K562 (cell line): ENCODE measurements at regions not wholly inside any gene's neighbourhood (a gene's known extent, or its start where the extent isn't known, plus 50 kb on each side); places are given as distances from the start of the nearest gene placed in this dataset.

Source experiments
- ATAC-seq: fragments of 200-7000 bp; cut with Tn5 transposase; 3 replicates; pipeline ENCODE4 v1.9.1; 2020; ENCODE audit warnings: moderate library complexity
- BruUV-seq: library from RNA; stranded (reverse); fragments of 400-500 nt; replicated peaks from 2 replicates; lab custom pipeline; 2021; lab: Mats Ljungman, UMichigan
- CTCF ChIA-PET: fragments of 300-600 bp; formaldehyde crosslinking; extraction: SDS; loops from one replicate; lab custom pipeline; 2021; ENCODE audit warnings: low intra/inter-chr PET ratio; lab: Yijun Ruan, JAX
- POLR2A ChIA-PET: fragments of 300-600, 350-650 bp; sonication (Branson Sonifier 250); formaldehyde crosslinking; extraction: SDS; loops from one replicate; lab custom pipeline; 2021; ENCODE audit warnings: antibody characterized with exemption, inconsistent platforms; lab: Yijun Ruan, JAX
- DNase-seq, 4 experiments: peaks; one replicate each; pipeline versions ENCODE4 v3.0.0 to v3.0.0-alpha.2; 2011 to 2018; ENCODE audit warnings: low spot score in 3 of 4, mixed read lengths in 3 of 4; ENCODE audit errors: extremely low read depth in 1 of 4
- FAIRE-seq: peaks from 2 replicates; lab custom pipeline; 2011; peaks lifted over from hg19 to GRCh38; lab: Jason Lieb, UNC
- H2AFZ ChIP-seq: 2 replicates; pipeline ENCODE4 v1.6.0; 2011; ENCODE audit warnings: low read depth, low read length, control low read depth, inconsistent platforms
- H3K27ac ChIP-seq: fragments of 200-600 bp; 3 replicates; pipeline ENCODE4 v1.8.0; 2011; ENCODE audit warnings: low read depth, mild to moderate bottlenecking, control low read depth, inconsistent platforms, low read length, moderate library complexity, mixed read lengths; ENCODE audit errors: extremely low read depth
- H3K27me3 ChIP-seq, 2 experiments: fragments of 300-600 bp in 1 of 2; 2 replicates in 1 of 2; 3 replicates in 1 of 2; pipeline versions ENCODE4 v1.6.0 to v1.8.0; 2011; ENCODE audit warnings: inconsistent platforms in 2 of 2, low read length in 2 of 2, mild to moderate bottlenecking in 1 of 2, mixed read lengths in 1 of 2, moderate library complexity in 1 of 2; ENCODE audit not compliant: control insufficient read depth in 2 of 2, insufficient read depth in 2 of 2
- H3K36me3 ChIP-seq: fragments of 300-600 bp; 3 replicates; pipeline ENCODE4 v1.8.0; 2011; ENCODE audit warnings: mild to moderate bottlenecking, low read length, inconsistent platforms; ENCODE audit not compliant: control insufficient read depth, insufficient read depth
- H3K4me1 ChIP-seq, 2 experiments: fragments of 200-600 bp in 1 of 2; replicated peaks in 1 of 2; 2 replicates in 1 of 2; 3 replicates in 1 of 2; pipeline versions ENCODE4 v1.5.1 to v1.8.0; 2011; ENCODE audit warnings: inconsistent platforms in 2 of 2, low read length in 2 of 2, mild to moderate bottlenecking in 1 of 2, mixed read lengths in 1 of 2, moderate library complexity in 1 of 2; ENCODE audit not compliant: control insufficient read depth in 2 of 2, insufficient read depth in 2 of 2
- H3K4me2 ChIP-seq: 2 replicates; pipeline ENCODE4 v1.6.1; 2011; ENCODE audit warnings: low read length, control low read depth, inconsistent platforms, mixed read lengths; ENCODE audit not compliant: insufficient read depth
- H3K4me3 ChIP-seq: fragments of 200-600 bp; sonication (generic), shearing (Covaris generic); 2 replicates; pipeline ENCODE4 v1.5.1; 2016; ENCODE audit warnings: control low read depth, inconsistent platforms
- H3K79me2 ChIP-seq: fragments of 200-600 bp; 3 replicates; pipeline ENCODE4 v1.8.0; 2011; ENCODE audit warnings: low read length, inconsistent platforms; ENCODE audit not compliant: control insufficient read depth, insufficient read depth
- H3K9ac ChIP-seq, 2 experiments: 2 replicates each; pipeline versions ENCODE4 v1.6.0 to v1.6.1; 2011; ENCODE audit warnings: low read depth in 2 of 2, low read length in 2 of 2, control low read depth in 1 of 2, inconsistent platforms in 1 of 2, mild to moderate bottlenecking in 1 of 2, mixed read lengths in 1 of 2; ENCODE audit not compliant: insufficient read depth in 1 of 2
- H3K9me1 ChIP-seq: one replicate; pipeline ENCODE4 v1.6.0; 2011; ENCODE audit warnings: inconsistent platforms, mild to moderate bottlenecking, low read length, moderate library complexity; ENCODE audit not compliant: control insufficient read depth, insufficient read depth
- H3K9me3 ChIP-seq: replicated peaks from 2 replicates; pipeline ENCODE4 v1.5.1; 2011; ENCODE audit warnings: low read depth, low read length, inconsistent platforms; ENCODE audit not compliant: control insufficient read depth, insufficient read depth
- H4K20me1 ChIP-seq: replicated peaks from 2 replicates; pipeline ENCODE4 v1.6.1; 2011; ENCODE audit warnings: low read length, inconsistent platforms, mixed read lengths; ENCODE audit not compliant: control insufficient read depth, insufficient read depth
- CEBPG ChIP-seq, 3 experiments: fragments of 200-800 bp in 1 of 3; sonication (Bioruptor generic) in 1 of 3; sonication (generic) in 1 of 3; formaldehyde crosslinking in 1 of 3; IDR thresholded peaks in 2 of 3; conservative IDR thresholded peaks in 1 of 3; 2 replicates each; pipeline versions ENCODE4 v1.6.1 to v1.8.0; 2016 to 2022; ENCODE audit warnings: missing compliant biosample characterization in 2 of 3, missing genetic modification characterization in 2 of 3, mild to moderate bottlenecking in 1 of 3, missing genetic modification reagents in 1 of 3
- MEF2A ChIP-seq: IDR thresholded peaks from 2 replicates; pipeline ENCODE4 v1.6.1; 2011; ENCODE audit warnings: low read depth, mild to moderate bottlenecking, low read length, moderate library complexity; ENCODE audit not compliant: control insufficient read depth
- SAP30 ChIP-seq: fragments of 200-600 bp; sonication (generic); IDR thresholded peaks from 2 replicates; pipeline ENCODE4 v1.6.1; 2012; ENCODE audit warnings: borderline replicate concordance, low read depth, mild to moderate bottlenecking, moderate library complexity, low read length, control low read depth, inconsistent platforms; ENCODE audit not compliant: insufficient read depth, poor library complexity, severe bottlenecking
- XRCC4 ChIP-seq: IDR thresholded peaks from one replicate; pipeline ENCODE4 v1.6.1; 2011; ENCODE audit not compliant: insufficient read depth, insufficient read length; ENCODE audit errors: extremely low read depth
- ZC3H8 ChIP-seq: fragments of 450-650 bp; IDR thresholded peaks from 2 replicates; pipeline ENCODE4 v1.6.1; 2017
- WGBS: fragments of 100-300 bp; shearing (Covaris generic); methylation state at CpG from one replicate; pipeline ENCODE4 v1.1.6; 2016; ENCODE audit warnings: low coverage, mixed read lengths; ENCODE audit not compliant: insufficient coverage; ENCODE audit errors: missing lambda C conversion rate; 5-methylcytosine and 5-hydroxymethylcytosine counted together
- in situ Hi-C: fragments of 300-500 bp; cut with MboI; formaldehyde crosslinking; loops from 4 replicates; pipeline ENCODE4 v1.15.0; 2018; ENCODE audit warnings: inconsistent platforms, mixed read lengths
- intact Hi-C: fragments of 100-400 bp; cut with micrococcal nuclease; formaldehyde crosslinking; loops from 2 replicates; pipeline ENCODE4 v1.14.2; 2022
- TF ChIP-seq, protein P1 (sequence below): fragments of 450-650 bp; IDR thresholded peaks from 2 replicates; pipeline ENCODE4 v1.6.1; 2016; ENCODE audit warnings: mild to moderate bottlenecking, moderate library complexity

DNA sequence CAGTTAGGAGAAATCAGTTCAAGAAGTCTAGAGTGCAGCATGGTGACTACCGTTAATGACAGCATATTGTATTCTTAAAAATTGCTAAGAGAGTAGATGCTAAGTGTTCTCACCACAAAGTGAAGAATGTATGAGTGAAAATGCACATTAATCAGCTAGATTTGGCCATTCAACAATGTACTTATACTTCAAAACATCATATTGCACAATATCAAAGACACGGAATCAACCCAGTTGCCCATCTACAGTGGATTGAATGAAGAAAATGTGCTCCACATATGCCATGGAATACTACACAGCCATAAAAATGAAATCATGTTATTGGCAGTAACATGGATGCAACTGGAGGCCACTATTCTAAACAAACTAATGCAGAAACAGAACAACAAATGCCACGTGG, 119.9 kb upstream of the NDN start:
- DNase-seq (no peak), FAIRE-seq (no peak), ATAC-seq (no peak)
- Histone ChIP-seq H3K27me3 (no peaks in the 10 kb centered on the region), H4K20me1 (no peaks in the 10 kb centered on the region), H3K9me1 (no peaks in the 10 kb centered on the region), H3K4me1 (no peaks in the 10 kb centered on the region), H3K36me3 (no peaks in the 10 kb centered on the region), H3K4me2 (no peak overlapping the region), H3K4me3 (no peak overlapping the region), H2AFZ (no peak overlapping the region), H3K9me3 (no peaks in the 10 kb centered on the region), H3K79me2 (no peaks in the 10 kb centered on the region), H3K9ac (no peak overlapping the region), H3K27ac (no peak overlapping the region)
- in situ Hi-C loops (no loop called here), intact Hi-C loops (no loop called here)
- CTCF ChIA-PET: no interaction called here
- TF ChIP-seq, protein P1, sequence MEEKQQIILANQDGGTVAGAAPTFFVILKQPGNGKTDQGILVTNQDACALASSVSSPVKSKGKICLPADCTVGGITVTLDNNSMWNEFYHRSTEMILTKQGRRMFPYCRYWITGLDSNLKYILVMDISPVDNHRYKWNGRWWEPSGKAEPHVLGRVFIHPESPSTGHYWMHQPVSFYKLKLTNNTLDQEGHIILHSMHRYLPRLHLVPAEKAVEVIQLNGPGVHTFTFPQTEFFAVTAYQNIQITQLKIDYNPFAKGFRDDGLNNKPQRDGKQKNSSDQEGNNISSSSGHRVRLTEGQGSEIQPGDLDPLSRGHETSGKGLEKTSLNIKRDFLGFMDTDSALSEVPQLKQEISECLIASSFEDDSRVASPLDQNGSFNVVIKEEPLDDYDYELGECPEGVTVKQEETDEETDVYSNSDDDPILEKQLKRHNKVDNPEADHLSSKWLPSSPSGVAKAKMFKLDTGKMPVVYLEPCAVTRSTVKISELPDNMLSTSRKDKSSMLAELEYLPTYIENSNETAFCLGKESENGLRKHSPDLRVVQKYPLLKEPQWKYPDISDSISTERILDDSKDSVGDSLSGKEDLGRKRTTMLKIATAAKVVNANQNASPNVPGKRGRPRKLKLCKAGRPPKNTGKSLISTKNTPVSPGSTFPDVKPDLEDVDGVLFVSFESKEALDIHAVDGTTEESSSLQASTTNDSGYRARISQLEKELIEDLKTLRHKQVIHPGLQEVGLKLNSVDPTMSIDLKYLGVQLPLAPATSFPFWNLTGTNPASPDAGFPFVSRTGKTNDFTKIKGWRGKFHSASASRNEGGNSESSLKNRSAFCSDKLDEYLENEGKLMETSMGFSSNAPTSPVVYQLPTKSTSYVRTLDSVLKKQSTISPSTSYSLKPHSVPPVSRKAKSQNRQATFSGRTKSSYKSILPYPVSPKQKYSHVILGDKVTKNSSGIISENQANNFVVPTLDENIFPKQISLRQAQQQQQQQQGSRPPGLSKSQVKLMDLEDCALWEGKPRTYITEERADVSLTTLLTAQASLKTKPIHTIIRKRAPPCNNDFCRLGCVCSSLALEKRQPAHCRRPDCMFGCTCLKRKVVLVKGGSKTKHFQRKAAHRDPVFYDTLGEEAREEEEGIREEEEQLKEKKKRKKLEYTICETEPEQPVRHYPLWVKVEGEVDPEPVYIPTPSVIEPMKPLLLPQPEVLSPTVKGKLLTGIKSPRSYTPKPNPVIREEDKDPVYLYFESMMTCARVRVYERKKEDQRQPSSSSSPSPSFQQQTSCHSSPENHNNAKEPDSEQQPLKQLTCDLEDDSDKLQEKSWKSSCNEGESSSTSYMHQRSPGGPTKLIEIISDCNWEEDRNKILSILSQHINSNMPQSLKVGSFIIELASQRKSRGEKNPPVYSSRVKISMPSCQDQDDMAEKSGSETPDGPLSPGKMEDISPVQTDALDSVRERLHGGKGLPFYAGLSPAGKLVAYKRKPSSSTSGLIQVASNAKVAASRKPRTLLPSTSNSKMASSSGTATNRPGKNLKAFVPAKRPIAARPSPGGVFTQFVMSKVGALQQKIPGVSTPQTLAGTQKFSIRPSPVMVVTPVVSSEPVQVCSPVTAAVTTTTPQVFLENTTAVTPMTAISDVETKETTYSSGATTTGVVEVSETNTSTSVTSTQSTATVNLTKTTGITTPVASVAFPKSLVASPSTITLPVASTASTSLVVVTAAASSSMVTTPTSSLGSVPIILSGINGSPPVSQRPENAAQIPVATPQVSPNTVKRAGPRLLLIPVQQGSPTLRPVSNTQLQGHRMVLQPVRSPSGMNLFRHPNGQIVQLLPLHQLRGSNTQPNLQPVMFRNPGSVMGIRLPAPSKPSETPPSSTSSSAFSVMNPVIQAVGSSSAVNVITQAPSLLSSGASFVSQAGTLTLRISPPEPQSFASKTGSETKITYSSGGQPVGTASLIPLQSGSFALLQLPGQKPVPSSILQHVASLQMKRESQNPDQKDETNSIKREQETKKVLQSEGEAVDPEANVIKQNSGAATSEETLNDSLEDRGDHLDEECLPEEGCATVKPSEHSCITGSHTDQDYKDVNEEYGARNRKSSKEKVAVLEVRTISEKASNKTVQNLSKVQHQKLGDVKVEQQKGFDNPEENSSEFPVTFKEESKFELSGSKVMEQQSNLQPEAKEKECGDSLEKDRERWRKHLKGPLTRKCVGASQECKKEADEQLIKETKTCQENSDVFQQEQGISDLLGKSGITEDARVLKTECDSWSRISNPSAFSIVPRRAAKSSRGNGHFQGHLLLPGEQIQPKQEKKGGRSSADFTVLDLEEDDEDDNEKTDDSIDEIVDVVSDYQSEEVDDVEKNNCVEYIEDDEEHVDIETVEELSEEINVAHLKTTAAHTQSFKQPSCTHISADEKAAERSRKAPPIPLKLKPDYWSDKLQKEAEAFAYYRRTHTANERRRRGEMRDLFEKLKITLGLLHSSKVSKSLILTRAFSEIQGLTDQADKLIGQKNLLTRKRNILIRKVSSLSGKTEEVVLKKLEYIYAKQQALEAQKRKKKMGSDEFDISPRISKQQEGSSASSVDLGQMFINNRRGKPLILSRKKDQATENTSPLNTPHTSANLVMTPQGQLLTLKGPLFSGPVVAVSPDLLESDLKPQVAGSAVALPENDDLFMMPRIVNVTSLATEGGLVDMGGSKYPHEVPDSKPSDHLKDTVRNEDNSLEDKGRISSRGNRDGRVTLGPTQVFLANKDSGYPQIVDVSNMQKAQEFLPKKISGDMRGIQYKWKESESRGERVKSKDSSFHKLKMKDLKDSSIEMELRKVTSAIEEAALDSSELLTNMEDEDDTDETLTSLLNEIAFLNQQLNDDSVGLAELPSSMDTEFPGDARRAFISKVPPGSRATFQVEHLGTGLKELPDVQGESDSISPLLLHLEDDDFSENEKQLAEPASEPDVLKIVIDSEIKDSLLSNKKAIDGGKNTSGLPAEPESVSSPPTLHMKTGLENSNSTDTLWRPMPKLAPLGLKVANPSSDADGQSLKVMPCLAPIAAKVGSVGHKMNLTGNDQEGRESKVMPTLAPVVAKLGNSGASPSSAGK: no peak
- TF ChIP-seq MEF2A (no peak), XRCC4 (no peak), ZC3H8 (no peak), CEBPG (CRISPR knock-in tag; IDR thresholded peaks at IDR 0.05) (no peak), CEBPG (tag; conservative IDR thresholded peaks at IDR 0.05 in 1 of 2, IDR thresholded peaks at IDR 0.05 in 1 of 2) (peak in 1 of 2 experiments; percentile 40; a peak in 1 of 4 replicates), SAP30 (no peak)
- WGBS: 2% methylated on average over 3 of the region's 3 CpGs
- BruUV-seq: no TSS peak
- POLR2A ChIA-PET: no interaction called here
